OCI-LY1 (cell line): ENCODE measurements at regions not wholly inside any gene's neighbourhood (a gene's known extent, or its start where the extent isn't known, plus 50 kb on each side); places are given as distances from the start of the nearest gene placed in this dataset.

Source experiments
- H2AFZ ChIP-seq: fragments of 200-600 bp; sonication (generic), shearing (Covaris generic); 2 replicates; pipeline ENCODE4 v1.6.0; 2014; ENCODE audit warnings: antibody characterized with exemption, mild to moderate bottlenecking, low read length
- H3F3A ChIP-seq: fragments of 200-600 bp; sonication (generic), shearing (Covaris generic); 2 replicates; pipeline ENCODE4 v1.6.0; 2014; ENCODE audit warnings: mild to moderate bottlenecking, antibody characterized with exemption, low read length, moderate library complexity; ENCODE audit not compliant: insufficient read depth
- H3K27ac ChIP-seq: fragments of 200-600 bp; sonication (generic); 2 replicates; pipeline ENCODE4 v1.5.1; 2014; ENCODE audit warnings: low read length, mixed run types, mild to moderate bottlenecking, low read depth; ENCODE audit not compliant: poor library complexity, severe bottlenecking
- H3K27me3 ChIP-seq: fragments of 200-600 bp; sonication (generic); 2 replicates; pipeline ENCODE4 v1.6.0; 2014; ENCODE audit warnings: antibody characterized with exemption, mild to moderate bottlenecking, low read length, moderate library complexity; ENCODE audit not compliant: insufficient read depth
- H3K36me3 ChIP-seq: fragments of 200-600 bp; sonication (generic); 2 replicates; pipeline ENCODE4 v1.6.1; 2014; ENCODE audit warnings: mild to moderate bottlenecking, antibody characterized with exemption, low read length, moderate library complexity, mixed read lengths; ENCODE audit not compliant: insufficient read depth
- H3K4me1 ChIP-seq: fragments of 200-600 bp; sonication (generic); 2 replicates; pipeline ENCODE4 v1.5.1; 2014; ENCODE audit warnings: mild to moderate bottlenecking, low read length, moderate library complexity; ENCODE audit not compliant: insufficient read depth, severe bottlenecking
- H3K4me2 ChIP-seq: fragments of 200-600 bp; sonication (generic), shearing (Covaris generic); 2 replicates; pipeline ENCODE4 v1.6.1; 2014; ENCODE audit warnings: low read length
- H3K4me3 ChIP-seq: fragments of 200-600 bp; sonication (generic); 2 replicates; pipeline ENCODE4 v1.5.1; 2014; ENCODE audit warnings: low read length, low read depth, mild to moderate bottlenecking, mixed read lengths; ENCODE audit not compliant: poor library complexity, severe bottlenecking
- H3K79me2 ChIP-seq: fragments of 200-600 bp; shearing (Covaris generic); 2 replicates; pipeline ENCODE4 v1.6.1; 2016; ENCODE audit warnings: mixed run types, low read length, mixed read lengths; ENCODE audit not compliant: insufficient read depth
- H3K9ac ChIP-seq: fragments of 200-600 bp; sonication (generic), shearing (Covaris generic); 2 replicates; pipeline ENCODE4 v1.6.1; 2014; ENCODE audit warnings: mild to moderate bottlenecking, low read length, mixed read lengths
- H3K9me2 ChIP-seq: fragments of 200-600 bp; sonication (generic), shearing (Covaris generic); 2 replicates; pipeline ENCODE4 v1.6.1; 2014; ENCODE audit warnings: low read depth, mild to moderate bottlenecking, low read length, mixed read lengths
- H3K9me3 ChIP-seq: fragments of 200-600 bp; shearing (Covaris generic); 2 replicates; pipeline ENCODE4 v1.6.1; 2014; ENCODE audit warnings: low read length, mixed read lengths
- H4K20me1 ChIP-seq: fragments of 200-600 bp; sonication (generic), shearing (Covaris generic); 2 replicates; pipeline ENCODE4 v1.6.0; 2016; ENCODE audit warnings: mild to moderate bottlenecking, low read length; ENCODE audit not compliant: insufficient read depth
- EZH2 ChIP-seq: fragments of 200-600 bp; sonication (generic), shearing (Covaris generic); IDR thresholded peaks from 2 replicates; pipeline ENCODE4 v1.8.0; 2017; ENCODE audit warnings: borderline replicate concordance, mixed run types, mild to moderate bottlenecking, antibody characterized with exemption, low read length, moderate library complexity, mixed read lengths
- TF ChIP-seq, protein P1 (sequence below): fragments of 200-600 bp; sonication (generic), shearing (Covaris generic); IDR thresholded peaks from 2 replicates; pipeline ENCODE4 v1.5.1; 2017; ENCODE audit warnings: mild to moderate bottlenecking, antibody characterized with exemption, low read length, moderate library complexity, mixed read lengths

DNA sequence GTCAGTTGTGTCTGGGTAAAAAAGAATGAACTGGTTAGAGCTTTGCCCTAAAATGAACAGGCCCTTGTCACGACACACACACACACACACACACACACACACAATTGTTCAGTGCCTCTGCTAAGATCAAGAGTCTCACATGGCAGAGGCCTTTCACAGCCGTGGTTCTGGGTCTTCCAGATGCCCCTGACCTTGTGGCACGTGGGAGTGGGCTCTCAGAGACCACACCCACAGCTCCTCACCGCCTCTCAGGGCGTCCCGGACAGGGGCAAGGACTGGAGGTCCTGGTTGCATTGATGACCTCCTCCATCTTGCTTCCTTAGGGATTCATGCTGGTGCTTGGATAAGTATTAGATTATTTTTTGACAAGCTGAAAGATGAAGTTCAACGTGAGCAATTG, 101.0 kb downstream of the HSPH1 start:
- TF ChIP-seq, protein P1, sequence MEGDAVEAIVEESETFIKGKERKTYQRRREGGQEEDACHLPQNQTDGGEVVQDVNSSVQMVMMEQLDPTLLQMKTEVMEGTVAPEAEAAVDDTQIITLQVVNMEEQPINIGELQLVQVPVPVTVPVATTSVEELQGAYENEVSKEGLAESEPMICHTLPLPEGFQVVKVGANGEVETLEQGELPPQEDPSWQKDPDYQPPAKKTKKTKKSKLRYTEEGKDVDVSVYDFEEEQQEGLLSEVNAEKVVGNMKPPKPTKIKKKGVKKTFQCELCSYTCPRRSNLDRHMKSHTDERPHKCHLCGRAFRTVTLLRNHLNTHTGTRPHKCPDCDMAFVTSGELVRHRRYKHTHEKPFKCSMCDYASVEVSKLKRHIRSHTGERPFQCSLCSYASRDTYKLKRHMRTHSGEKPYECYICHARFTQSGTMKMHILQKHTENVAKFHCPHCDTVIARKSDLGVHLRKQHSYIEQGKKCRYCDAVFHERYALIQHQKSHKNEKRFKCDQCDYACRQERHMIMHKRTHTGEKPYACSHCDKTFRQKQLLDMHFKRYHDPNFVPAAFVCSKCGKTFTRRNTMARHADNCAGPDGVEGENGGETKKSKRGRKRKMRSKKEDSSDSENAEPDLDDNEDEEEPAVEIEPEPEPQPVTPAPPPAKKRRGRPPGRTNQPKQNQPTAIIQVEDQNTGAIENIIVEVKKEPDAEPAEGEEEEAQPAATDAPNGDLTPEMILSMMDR, result no peak
- no peak for TF ChIP-seq EZH2
- Histone ChIP-seq H3K9ac (no peak overlapping the region), H3K79me2 (no peaks in the 10 kb centered on the region), H3F3A (no peaks in the 10 kb centered on the region), H3K9me2 (no peaks in the 10 kb centered on the region), H3K4me2 (no peak overlapping the region), H3K27ac (no peak overlapping the region), H3K4me1 (no peaks in the 10 kb centered on the region), H2AFZ (no peak overlapping the region), H3K27me3 (no peaks in the 10 kb centered on the region), H3K36me3 (no peaks in the 10 kb centered on the region), H4K20me1 (no peaks in the 10 kb centered on the region), H3K9me3 (no peaks in the 10 kb centered on the region), H3K4me3 (no peak overlapping the region)

DNA sequence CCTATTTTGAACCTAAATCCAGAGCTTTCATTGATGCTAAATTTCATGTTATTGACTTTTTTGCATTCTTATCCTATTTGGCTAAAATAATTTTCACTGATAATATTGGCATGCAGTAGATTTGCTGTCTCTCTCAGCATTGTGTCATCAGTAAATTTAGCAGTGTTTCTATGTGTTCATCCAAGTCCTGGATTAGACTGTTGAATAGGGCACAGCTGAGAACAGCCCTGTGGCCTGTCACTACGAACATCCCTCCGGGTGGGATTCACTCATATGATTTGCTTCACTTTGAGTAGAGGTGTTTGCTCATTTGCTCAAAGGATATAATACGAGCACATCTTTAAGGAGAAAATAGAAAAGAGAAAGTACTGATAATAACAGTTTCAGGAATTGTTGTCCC, 101.5 kb downstream of the HSPH1 start:
- Histone ChIP-seq H4K20me1 (no peaks in the 10 kb centered on the region), H3K27me3 (no peaks in the 10 kb centered on the region), H3K36me3 (no peaks in the 10 kb centered on the region), H3F3A (no peaks in the 10 kb centered on the region), H3K4me2 (no peak overlapping the region), H3K9me3 (no peaks in the 10 kb centered on the region), H3K9ac (no peak overlapping the region), H3K27ac (no peak overlapping the region), H2AFZ (no peak overlapping the region), H3K9me2 (no peaks in the 10 kb centered on the region), H3K79me2 (no peaks in the 10 kb centered on the region), H3K4me3 (no peak overlapping the region), H3K4me1 (no peaks in the 10 kb centered on the region)
- TF ChIP-seq, protein P1, result no peak
- TF ChIP-seq EZH2, result no peak

DNA sequence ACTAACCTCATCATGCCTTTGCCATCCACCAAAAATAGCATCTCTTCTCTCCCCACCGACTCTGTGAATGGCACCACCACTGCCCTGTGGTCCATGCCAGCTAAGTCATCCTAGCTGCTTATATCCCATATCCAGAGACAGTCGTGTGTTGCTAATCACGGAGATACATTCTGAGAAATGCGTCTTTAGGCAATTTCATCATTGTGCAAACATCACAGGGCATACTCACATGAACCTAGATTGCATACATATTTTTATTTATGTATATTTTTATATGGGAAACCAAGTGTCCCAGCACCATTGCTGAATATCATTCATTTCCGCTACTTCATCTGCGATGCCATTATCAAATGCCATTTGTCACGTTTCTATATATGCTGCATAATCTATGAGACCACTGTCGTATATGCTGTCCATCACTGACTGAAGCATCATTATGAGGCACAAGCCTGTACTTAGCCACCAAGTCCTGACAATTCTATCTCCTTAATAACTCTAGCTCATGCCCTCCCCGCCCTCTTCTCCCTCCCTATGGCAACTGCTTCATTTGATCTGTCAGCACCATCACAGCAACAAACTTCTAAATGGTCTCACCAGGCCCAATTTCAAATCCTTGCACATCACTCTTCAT, 104.2 kb downstream of the HSPH1 start:
- no peaks in the 10 kb centered on the region for H3K79me2 ChIP-seq
- H3K27me3 ChIP-seq, result no peaks in the 10 kb centered on the region
- H2AFZ ChIP-seq, result no peak overlapping the region
- H3K9me3 ChIP-seq, result no peaks in the 10 kb centered on the region
- TF ChIP-seq, protein P1, result no peak
- no peak for TF ChIP-seq EZH2
- no peaks in the 10 kb centered on the region for H3K4me1 ChIP-seq
- H3K9ac ChIP-seq, result no peak overlapping the region
- H3K36me3 ChIP-seq, result no peaks in the 10 kb centered on the region
- no peak overlapping the region for H3K27ac ChIP-seq
- no peaks in the 10 kb centered on the region for H4K20me1 ChIP-seq
- H3K9me2 ChIP-seq, result no peaks in the 10 kb centered on the region
- no peak overlapping the region for H3K4me3 ChIP-seq
- no peak overlapping the region for H3K4me2 ChIP-seq
- H3F3A ChIP-seq, result no peaks in the 10 kb centered on the region
